ENCODE measurements at regions not wholly inside any gene's neighbourhood (a gene's known extent, or its start where the extent isn't known, plus 50 kb on each side); places are given as distances from the start of the nearest gene placed in this dataset.

GRCh38 chr3:28859897-28860296 is 421.0 kb upstream of the RBMS3 start:
- TF ChIP-seq, protein P1, sequence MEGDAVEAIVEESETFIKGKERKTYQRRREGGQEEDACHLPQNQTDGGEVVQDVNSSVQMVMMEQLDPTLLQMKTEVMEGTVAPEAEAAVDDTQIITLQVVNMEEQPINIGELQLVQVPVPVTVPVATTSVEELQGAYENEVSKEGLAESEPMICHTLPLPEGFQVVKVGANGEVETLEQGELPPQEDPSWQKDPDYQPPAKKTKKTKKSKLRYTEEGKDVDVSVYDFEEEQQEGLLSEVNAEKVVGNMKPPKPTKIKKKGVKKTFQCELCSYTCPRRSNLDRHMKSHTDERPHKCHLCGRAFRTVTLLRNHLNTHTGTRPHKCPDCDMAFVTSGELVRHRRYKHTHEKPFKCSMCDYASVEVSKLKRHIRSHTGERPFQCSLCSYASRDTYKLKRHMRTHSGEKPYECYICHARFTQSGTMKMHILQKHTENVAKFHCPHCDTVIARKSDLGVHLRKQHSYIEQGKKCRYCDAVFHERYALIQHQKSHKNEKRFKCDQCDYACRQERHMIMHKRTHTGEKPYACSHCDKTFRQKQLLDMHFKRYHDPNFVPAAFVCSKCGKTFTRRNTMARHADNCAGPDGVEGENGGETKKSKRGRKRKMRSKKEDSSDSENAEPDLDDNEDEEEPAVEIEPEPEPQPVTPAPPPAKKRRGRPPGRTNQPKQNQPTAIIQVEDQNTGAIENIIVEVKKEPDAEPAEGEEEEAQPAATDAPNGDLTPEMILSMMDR (IDR thresholded peaks at IDR 0.05), result no peak
- TF ChIP-seq POLR2A (IDR thresholded peaks at IDR 0.05), result no peak

Measured in lower leg skin (tissue), 3 donors.